ENCODE measurements at regions not wholly inside any gene's neighbourhood (a gene's known extent, or its start where the extent isn't known, plus 50 kb on each side); places are given as distances from the start of the nearest gene placed in this dataset.

- H3K27ac ChIP-seq (ENCODE audit: low read length in 2 of 2): no peak overlapping the region
- no peak for ATAC-seq (ENCODE audit: low read depth)
- H4K20me1 ChIP-seq (ENCODE audit: control insufficient read depth, insufficient read depth, low read length, poor library complexity, severe bottlenecking): no peaks in the 10 kb centered on the region
- H3K9ac ChIP-seq (ENCODE audit: low read length): no peak overlapping the region
- no peaks in the 10 kb centered on the region for H3K4me1 Mint-ChIP-seq
- ChIA-PET POLR2A (no interaction called here), CTCF (no interaction called here)
- TF ChIP-seq CTCF (IDR thresholded peaks at IDR 0.05) (no peak), EZH2 (IDR thresholded peaks at IDR 0.05; ENCODE audit: borderline replicate concordance, insufficient read depth, low read depth, low read length, poor library complexity, severe bottlenecking) (no peak)
- no peaks in the 10 kb centered on the region for H3K27me3 Mint-ChIP-seq
- DNase-seq: no peak
- H3K9me3 Mint-ChIP-seq (ENCODE audit: insufficient read depth): peaks cover 5% of the 10 kb centered on the region
- no peak overlapping the region for H3K4me3 ChIP-seq (ENCODE audit: control extremely low read depth in 1 of 5, extremely low read depth in 1 of 5, insufficient read depth in 1 of 5, low read depth in 2 of 5, low read length in 4 of 5)
- H3K4me3 Mint-ChIP-seq: no peak overlapping the region
- H3K4me1 ChIP-seq (ENCODE audit: control insufficient read depth in 2 of 2, insufficient read depth in 2 of 2, low read length in 2 of 2): no peaks in the 10 kb centered on the region
- no peaks in the 10 kb centered on the region for H3K27me3 ChIP-seq (replicated peaks in 1 of 4; ENCODE audit: control extremely low read depth in 1 of 4, control insufficient read depth in 3 of 4, insufficient read depth in 4 of 4, low read length in 3 of 4)
- no peak overlapping the region for H2AFZ ChIP-seq (ENCODE audit: insufficient read depth, low read depth, low read length, poor library complexity, severe bottlenecking)
- peaks cover 0 to 6% (median 0%) of the 10 kb centered on the region in 3 donors for H3K9me3 ChIP-seq (ENCODE audit: control extremely low read depth in 1 of 3, control insufficient read depth in 2 of 3, insufficient read depth in 1 of 3, low read length in 2 of 3)
- H3K27ac Mint-ChIP-seq: no peak overlapping the region
- intact Hi-C loops (cut with micrococcal nuclease): no loop called here
- 64% methylated on average over 5 of the region's 6 CpGs for WGBS (ENCODE audit: insufficient coverage)
- no peaks in the 10 kb centered on the region for H3K36me3 ChIP-seq (replicated peaks in 1 of 2; ENCODE audit: control extremely low read depth in 1 of 2, control insufficient read depth in 1 of 2, extremely low read depth in 1 of 2, insufficient read depth in 2 of 2, low read length in 1 of 2)
- H3K79me2 ChIP-seq (ENCODE audit: control insufficient read depth, insufficient read depth, low read length): no peaks in the 10 kb centered on the region
- H3K4me2 ChIP-seq (replicated peaks; ENCODE audit: low read depth, low read length, poor library complexity, severe bottlenecking): no peak overlapping the region
These were observed 203.7 kb upstream of the TAS2R1 start for GRCh38 chr5:9833871-9834270.

- CTCF ChIA-PET: no interaction called here
- Histone ChIP-seq H3K79me2 (ENCODE audit: control insufficient read depth, insufficient read depth, low read length) (no peaks in the 10 kb centered on the region), H4K20me1 (ENCODE audit: control insufficient read depth, insufficient read depth, low read length, poor library complexity, severe bottlenecking) (no peaks in the 10 kb centered on the region), H3K27me3 (replicated peaks in 1 of 4; ENCODE audit: control extremely low read depth in 1 of 4, control insufficient read depth in 3 of 4, insufficient read depth in 4 of 4, low read length in 3 of 4) (no peaks in the 10 kb centered on the region), H2AFZ (ENCODE audit: insufficient read depth, low read depth, low read length, poor library complexity, severe bottlenecking) (no peak overlapping the region), H3K36me3 (replicated peaks in 1 of 2; ENCODE audit: control extremely low read depth in 1 of 2, control insufficient read depth in 1 of 2, extremely low read depth in 1 of 2, insufficient read depth in 2 of 2, low read length in 1 of 2) (no peaks in the 10 kb centered on the region), H3K9ac (ENCODE audit: low read length) (no peak overlapping the region), H3K4me1 (ENCODE audit: control insufficient read depth in 2 of 2, insufficient read depth in 2 of 2, low read length in 2 of 2) (no peaks in the 10 kb centered on the region), H3K4me3 (ENCODE audit: control extremely low read depth in 1 of 5, extremely low read depth in 1 of 5, insufficient read depth in 1 of 5, low read depth in 2 of 5, low read length in 4 of 5) (no peak overlapping the region), H3K27ac (ENCODE audit: low read length in 2 of 2) (no peak overlapping the region), H3K9me3 (ENCODE audit: control extremely low read depth in 1 of 3, control insufficient read depth in 2 of 3, insufficient read depth in 1 of 3, low read length in 2 of 3) (peaks cover 0 to 4% (median 0%) of the 10 kb centered on the region in 3 donors), H3K4me2 (replicated peaks; ENCODE audit: low read depth, low read length, poor library complexity, severe bottlenecking) (no peak overlapping the region)
- no peaks in the 10 kb centered on the region for H3K4me1 Mint-ChIP-seq
- intact Hi-C loops (cut with micrococcal nuclease): no loop called here
- H3K9me3 Mint-ChIP-seq (ENCODE audit: insufficient read depth): peaks cover 5% of the 10 kb centered on the region
- no peak overlapping the region for H3K27ac Mint-ChIP-seq
- ATAC-seq (ENCODE audit: low read depth) (no peak), DNase-seq (no peak)
- H3K4me3 Mint-ChIP-seq: no peak overlapping the region
- no peaks in the 10 kb centered on the region for H3K27me3 Mint-ChIP-seq
- TF ChIP-seq EZH2 (IDR thresholded peaks at IDR 0.05; ENCODE audit: borderline replicate concordance, insufficient read depth, low read depth, low read length, poor library complexity, severe bottlenecking) (no peak), CTCF (IDR thresholded peaks at IDR 0.05) (no peak)
- WGBS (ENCODE audit: insufficient coverage): 89% methylated on average over 3 of the region's 5 CpGs
- POLR2A ChIA-PET: no interaction called here
These were observed 202.8 kb upstream of the TAS2R1 start for GRCh38 chr5:9832921-9833320.

Data from B cell (primary cell).